ENCODE measurements at regions not wholly inside any gene's neighbourhood (a gene's known extent, or its start where the extent isn't known, plus 50 kb on each side); places are given as distances from the start of the nearest gene placed in this dataset.

- TF ChIP-seq CTCF (IDR thresholded peaks at IDR 0.05), result no peak
- TF ChIP-seq POLR2A (IDR thresholded peaks at IDR 0.05), result no peak
Observed at GRCh38 chr9:16057541-16057940, 504.7 kb downstream of the CCDC171 start.

All from esophagus squamous epithelium (tissue), 4 donors.